Ishikawa (cell line): ENCODE measurements at regions not wholly inside any gene's neighbourhood (a gene's known extent, or its start where the extent isn't known, plus 50 kb on each side); places are given as distances from the start of the nearest gene placed in this dataset.

Experiments
- CEBPB ChIP-seq: IDR thresholded peaks from 2 replicates; pipeline ENCODE4 v1.6.1; 2012
- CREB1 ChIP-seq: IDR thresholded peaks from 2 replicates; pipeline ENCODE4 v1.6.1; 2012; ENCODE audit warnings: low read depth
- EGR1 ChIP-seq: IDR thresholded peaks from 2 replicates; pipeline ENCODE4 v1.6.1; 2012
- EP300 ChIP-seq: IDR thresholded peaks from 2 replicates; pipeline ENCODE4 v1.6.1; 2012; ENCODE audit warnings: borderline replicate concordance
- FOXM1 ChIP-seq: IDR thresholded peaks from 2 replicates; pipeline ENCODE4 v1.6.1; 2012; ENCODE audit warnings: low read depth, borderline replicate concordance
- NFIC ChIP-seq: IDR thresholded peaks from 2 replicates; pipeline ENCODE4 v1.6.1; 2012
- RAD21 ChIP-seq: IDR thresholded peaks from 2 replicates; pipeline ENCODE4 v1.6.1; 2012; ENCODE audit warnings: low read depth
- REST ChIP-seq: IDR thresholded peaks from 2 replicates; pipeline ENCODE4 v1.6.1; 2012; ENCODE audit warnings: low read depth, mild to moderate bottlenecking
- TAF1 ChIP-seq: IDR thresholded peaks from 2 replicates; pipeline ENCODE4 v1.6.1; 2012; ENCODE audit warnings: low read depth, mild to moderate bottlenecking
- TCF12 ChIP-seq: IDR thresholded peaks from 2 replicates; pipeline ENCODE4 v1.6.1; 2012; ENCODE audit warnings: low read depth
- TEAD4 ChIP-seq: IDR thresholded peaks from 2 replicates; pipeline ENCODE4 v1.6.1; 2012
- YY1 ChIP-seq: IDR thresholded peaks from 2 replicates; pipeline ENCODE4 v1.6.1; 2012; ENCODE audit warnings: low read depth
- ZBTB7A ChIP-seq: IDR thresholded peaks from 2 replicates; pipeline ENCODE4 v1.6.1; 2012; ENCODE audit warnings: low read depth
- TF ChIP-seq, protein P1 (sequence below): IDR thresholded peaks from 2 replicates; pipeline ENCODE4 v1.6.1; 2012
- TF ChIP-seq, protein P2 (sequence below): IDR thresholded peaks from 2 replicates; pipeline ENCODE4 v1.6.1; 2012

DNA sequence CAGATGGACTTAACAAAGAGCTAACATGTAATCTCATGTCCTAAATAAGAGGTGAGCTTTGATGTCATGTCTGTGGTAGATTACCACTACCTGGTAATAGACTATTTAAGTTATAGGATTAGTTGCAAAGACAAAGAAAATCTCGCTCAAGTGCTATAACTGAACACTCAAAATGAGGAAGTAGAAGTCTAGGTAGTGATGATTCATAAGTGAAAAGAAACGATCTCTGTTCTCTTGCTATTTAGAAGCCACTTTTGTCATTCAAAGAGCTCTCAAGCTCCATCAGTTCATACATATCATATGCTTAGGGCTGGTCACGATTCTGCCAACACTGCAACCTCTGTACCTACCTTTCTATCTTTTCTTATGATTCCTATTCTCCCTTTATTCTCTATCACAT lies 110.9 kb downstream of the EDEM1 start:
- TF ChIP-seq CEBPB (no peak), EP300 (no peak), TAF1 (no peak), REST (no peak), CREB1 (no peak), TCF12 (no peak), FOXM1 (no peak), TEAD4 (no peak), ZBTB7A (no peak), YY1 (no peak)
- TF ChIP-seq, protein P1, sequence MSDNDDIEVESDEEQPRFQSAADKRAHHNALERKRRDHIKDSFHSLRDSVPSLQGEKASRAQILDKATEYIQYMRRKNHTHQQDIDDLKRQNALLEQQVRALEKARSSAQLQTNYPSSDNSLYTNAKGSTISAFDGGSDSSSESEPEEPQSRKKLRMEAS = no peak

DNA sequence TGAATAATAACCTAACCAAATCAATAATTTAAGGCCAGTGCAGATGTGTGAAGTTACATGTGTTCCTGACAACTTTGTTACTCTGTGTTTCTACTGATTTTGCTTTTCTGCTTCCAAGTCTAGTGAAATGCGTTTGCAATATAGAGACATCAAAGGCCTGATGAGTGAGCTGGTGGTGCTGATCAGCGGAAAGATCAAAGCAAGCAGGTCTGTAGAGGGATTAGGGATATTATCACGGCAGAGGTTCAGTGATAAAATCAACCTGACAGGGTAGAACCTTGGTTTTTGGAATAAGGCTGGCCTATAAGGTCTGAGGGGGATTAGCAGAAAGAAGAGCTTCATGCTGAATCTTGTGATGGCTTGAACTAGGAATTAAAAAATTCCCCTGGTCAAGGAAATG lies 111.7 kb downstream of the EDEM1 start:
- TF ChIP-seq EGR1 = no peak
- TF ChIP-seq YY1 = no peak
- no peak for TF ChIP-seq REST
- no peak for TF ChIP-seq TEAD4
- no peak for TF ChIP-seq CREB1
- no peak for TF ChIP-seq EP300
- TF ChIP-seq NFIC = no peak
- TF ChIP-seq, protein P1 = no peak
- TF ChIP-seq, protein P2, sequence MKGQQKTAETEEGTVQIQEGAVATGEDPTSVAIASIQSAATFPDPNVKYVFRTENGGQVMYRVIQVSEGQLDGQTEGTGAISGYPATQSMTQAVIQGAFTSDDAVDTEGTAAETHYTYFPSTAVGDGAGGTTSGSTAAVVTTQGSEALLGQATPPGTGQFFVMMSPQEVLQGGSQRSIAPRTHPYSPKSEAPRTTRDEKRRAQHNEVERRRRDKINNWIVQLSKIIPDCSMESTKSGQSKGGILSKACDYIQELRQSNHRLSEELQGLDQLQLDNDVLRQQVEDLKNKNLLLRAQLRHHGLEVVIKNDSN = no peak
- TF ChIP-seq ZBTB7A = no peak
- no peak for TF ChIP-seq TCF12
- no peak for TF ChIP-seq TAF1
- no peak for TF ChIP-seq CEBPB
- no peak for TF ChIP-seq RAD21
- no peak for TF ChIP-seq FOXM1

DNA sequence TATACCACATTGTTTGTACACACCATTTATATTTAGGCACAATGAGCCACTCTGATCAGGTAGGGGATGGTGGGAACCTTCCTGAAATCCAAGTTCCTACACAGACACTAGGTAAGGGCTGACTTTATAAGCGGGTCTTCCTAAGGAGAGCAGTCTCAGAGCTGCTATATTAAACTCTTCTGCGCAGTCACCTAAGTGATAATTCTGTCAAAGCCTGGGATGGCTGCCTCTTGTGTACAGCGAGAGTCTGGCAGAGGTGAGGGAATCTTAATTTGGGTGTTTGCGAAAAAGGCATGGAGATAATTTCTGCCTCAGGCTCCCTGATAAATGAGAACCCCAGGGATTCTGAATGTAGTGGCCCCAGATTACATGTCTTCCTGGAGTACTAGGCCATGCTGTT lies 113.1 kb downstream of the EDEM1 start:
- TF ChIP-seq CEBPB (no peak), EP300 (no peak), NFIC (no peak), FOXM1 (no peak), EGR1 (no peak), YY1 (no peak), RAD21 (no peak), TCF12 (no peak), TEAD4 (no peak), ZBTB7A (no peak)

DNA sequence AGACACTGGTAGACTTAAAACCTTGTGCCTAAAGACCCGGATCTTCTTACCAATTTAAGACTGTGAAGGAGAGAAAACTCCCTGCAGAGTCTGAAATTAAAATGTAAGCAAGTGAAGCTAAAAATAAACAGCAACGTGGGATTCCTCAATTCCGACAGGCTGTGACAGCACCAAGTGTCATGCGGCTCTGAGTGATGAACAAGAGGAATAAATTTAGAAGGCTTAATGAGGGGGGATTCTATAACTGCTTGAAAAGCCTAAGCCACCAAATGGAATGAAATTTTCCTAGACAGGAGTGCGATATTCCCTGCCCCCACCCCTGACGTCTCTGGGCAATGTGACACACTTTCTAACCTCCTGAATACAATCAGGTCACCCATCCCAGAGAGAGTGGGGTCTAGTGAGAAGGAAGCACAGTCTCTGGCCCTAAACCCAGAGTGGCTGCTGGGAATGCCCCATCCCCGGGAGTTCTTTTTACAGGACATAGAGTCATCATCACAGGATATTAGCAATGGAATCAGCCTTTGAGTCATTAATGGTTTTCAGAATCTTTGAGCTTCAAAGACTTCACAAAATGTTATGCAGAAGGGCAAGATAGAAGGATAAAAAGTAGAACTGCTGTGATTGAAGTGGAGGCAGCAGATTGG lies 114.3 kb downstream of the EDEM1 start:
- TF ChIP-seq TAF1 (no peak), CEBPB (no peak), REST (no peak), RAD21 (no peak), EGR1 (no peak), FOXM1 (no peak), EP300 (no peak), ZBTB7A (no peak), TEAD4 (no peak)
- TF ChIP-seq, protein P1 = no peak
- TF ChIP-seq, protein P2 = no peak
